Activated T-helper 9 cell treated with anti-CD3 and anti-CD28 coated beads, Interleukin-2, amount 50 U/mL, for 16 hours (primary cell): ENCODE measurements at regions not wholly inside any gene's neighbourhood (a gene's known extent, or its start where the extent isn't known, plus 50 kb on each side); places are given as distances from the start of the nearest gene placed in this dataset.

Experiments used
- DNase-seq: peaks from one replicate; pipeline ENCODE4 v3.0.0-alpha.2; 2020; ENCODE audit warnings: low read depth

DNA sequence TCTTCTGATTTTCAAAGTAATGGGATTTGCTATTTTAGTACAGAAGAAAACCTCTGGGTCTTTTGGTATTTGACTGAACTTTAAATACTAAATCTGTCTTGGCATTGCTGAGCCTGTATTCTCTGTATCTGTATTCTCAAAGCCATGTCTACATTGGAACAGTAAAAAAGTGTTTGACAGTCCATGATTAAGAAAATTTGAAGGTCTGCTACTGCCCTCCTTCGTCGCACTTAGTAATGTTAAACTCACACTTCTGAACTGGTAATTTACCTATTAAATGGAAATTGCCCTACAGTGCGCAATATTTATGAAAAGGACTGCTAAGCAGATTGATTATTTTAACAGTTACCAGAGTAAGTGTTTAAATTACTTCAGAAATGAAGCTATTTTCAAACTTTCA lies 165.7 kb upstream of the SMC2 start:
- no peak for DNase-seq

DNA sequence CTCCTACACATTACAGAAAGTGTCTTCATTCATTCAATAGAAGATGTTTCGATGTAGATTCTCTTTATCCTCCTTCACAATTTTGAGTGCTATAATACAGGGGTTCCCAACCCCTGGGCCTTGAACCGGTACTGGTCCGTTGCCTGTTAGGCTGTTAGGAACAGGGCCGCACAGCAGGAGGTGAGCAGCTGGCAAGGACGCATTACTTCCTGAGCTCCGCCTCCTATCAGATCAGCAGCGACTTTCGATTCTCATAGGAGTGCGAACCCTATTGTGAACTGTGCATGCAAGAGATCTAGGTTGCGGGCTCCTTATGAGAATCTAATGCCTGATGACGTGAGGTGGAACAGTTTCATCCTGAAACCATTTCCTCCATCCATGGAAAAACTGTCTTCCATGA lies 153.0 kb upstream of the SMC2 start:
- DNase-seq: no peak

DNA sequence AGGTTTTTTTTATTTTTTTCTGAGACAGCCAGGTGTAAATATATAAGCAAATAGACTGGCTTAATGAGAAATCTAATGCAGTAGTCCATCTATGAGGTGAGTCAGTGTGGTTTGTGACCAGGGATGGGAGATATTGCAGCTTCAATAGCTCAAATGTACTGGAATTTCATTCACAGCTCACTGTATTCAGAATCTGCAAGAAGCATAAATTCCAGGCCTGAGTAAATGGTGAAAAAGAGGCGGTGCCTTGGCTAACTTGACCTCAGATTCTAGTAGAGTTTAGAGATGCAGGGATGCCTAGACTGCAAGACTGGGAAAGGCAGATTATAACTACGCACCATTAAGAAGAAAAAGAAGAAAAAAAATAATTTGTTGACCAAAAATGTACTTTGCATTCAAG lies 151.9 kb upstream of the SMC2 start:
- no peak for DNase-seq

DNA sequence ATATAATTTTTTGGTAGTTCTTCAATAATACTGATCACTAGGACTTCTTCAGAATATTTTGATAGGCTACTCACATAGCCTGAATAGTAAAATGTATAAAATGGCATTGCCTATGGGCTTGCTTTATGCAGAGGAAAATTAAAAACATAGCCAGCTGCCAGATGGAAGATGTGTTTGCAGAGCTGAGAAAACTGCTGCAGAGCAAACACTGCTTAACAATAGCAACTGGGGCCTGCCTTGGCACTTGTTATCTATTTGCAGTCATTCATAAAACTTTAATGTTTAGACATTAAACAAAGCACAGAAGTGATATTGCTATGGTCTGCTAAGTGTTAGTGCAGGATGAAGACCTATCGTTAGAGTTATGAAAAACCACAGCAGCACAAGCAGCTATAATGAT lies 151.5 kb upstream of the SMC2 start:
- DNase-seq: no peak

DNA sequence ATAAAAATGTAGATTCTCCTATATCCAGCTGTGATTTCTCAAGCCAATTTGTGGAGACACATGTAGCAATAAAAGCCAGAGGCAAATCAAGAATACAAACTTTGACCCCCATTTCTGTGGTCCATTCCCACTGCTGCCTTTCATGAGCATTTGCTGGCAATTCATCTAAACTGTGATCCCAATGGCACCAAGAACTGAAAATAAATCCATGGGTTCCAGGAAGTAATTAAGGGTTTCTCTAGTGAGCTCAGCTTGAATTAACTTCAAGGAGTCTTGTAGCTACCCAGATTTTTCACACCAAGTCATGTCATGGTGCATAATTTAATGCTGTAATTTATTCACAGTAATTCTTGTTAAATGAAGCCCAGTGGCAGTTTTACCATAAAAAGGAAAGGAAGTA lies 145.0 kb upstream of the SMC2 start:
- no peak for DNase-seq

DNA sequence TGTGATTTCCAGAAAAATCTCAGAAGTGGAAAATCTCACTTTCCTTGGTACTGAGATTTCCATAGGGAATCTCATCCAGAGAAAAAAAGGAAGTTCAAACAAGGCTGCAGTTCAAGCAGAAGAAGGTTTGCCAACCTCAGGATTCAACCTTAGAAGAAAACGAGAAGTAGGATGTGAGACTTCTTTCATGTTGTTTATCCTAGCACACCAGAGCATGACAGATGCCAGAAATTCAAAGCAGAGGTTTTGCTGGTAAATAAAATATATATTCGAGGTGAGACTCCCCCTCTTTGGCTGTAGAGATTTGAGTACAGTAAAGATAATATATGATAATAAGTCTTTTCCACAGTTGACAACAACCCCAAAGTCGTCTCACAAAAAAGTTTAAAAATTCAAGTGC lies 116.9 kb upstream of the SMC2 start:
- no peak for DNase-seq

DNA sequence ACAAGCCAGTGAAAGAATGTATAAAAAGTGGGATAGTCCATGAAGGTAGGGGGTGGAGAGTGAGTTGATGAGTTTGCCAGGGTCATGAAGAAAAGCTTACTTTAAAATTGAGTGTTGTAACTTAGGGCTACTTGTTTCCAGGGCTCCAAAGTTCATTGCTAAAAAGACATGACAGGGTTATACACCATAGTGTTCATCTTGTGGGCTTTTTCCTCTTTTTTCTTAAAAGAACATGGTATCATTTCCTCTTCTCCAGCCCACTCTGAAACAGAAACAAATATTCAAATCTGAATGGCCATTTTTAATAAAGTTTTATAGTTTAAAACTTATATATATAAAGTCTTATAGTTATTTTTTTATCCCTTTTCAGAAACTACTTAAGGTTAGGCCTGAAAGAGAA lies 115.7 kb upstream of the SMC2 start:
- DNase-seq: no peak

DNA sequence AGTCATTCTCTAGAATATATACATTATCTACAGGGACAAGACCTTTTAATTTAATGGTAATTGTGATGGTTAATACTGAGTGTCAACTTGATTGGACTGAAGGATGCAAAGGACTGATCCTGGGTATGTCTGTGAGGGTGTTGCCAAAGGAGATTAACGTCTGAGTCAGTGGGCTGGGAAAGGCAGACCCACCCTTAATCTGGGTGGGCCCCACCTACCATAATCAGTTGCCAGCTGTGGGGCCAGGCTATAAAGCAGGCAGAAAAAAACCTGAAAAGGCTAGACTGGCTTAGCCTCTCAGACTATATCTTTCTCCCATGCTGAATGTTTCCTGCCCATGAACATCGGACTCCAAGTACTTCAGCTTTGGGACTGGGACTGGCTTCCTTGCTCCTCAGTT lies 112.2 kb upstream of the SMC2 start:
- no peak for DNase-seq

DNA sequence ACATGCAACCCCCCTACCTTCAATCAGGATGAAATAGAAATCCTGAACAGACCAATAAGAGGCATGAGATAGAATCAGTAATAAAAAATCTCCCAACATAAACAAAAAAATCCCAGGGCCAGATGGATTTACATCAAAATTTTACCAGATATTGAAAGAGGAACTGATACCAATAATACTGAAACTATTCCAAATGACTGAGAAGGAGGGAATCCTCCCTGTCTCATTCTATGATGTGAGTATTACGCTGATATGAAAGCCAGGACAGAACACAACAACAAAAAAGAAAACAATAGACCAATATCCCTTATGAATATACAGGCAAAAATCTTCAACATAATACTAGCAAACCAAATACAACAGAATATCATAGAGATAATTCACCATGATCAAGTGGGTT lies 109.0 kb upstream of the SMC2 start:
- no peak for DNase-seq

DNA sequence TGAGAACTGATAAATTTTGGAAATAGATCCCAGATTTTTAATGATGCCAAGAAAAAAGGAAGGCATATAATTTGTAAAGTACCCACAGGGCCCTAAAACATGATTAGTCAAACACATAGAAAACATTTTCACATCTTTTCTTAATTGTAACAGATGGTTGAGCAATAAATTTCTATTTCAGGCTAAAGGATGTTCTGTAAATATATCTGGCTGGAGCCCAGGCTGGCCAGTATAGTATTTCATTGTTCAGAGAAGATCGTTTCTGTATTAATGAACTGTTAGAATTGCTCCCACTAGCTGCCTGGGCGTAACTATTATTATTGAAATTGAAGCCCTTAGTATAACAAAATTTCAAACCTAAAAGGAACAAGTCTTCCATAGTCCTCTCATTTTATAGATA lies 105.3 kb upstream of the SMC2 start:
- no peak for DNase-seq

DNA sequence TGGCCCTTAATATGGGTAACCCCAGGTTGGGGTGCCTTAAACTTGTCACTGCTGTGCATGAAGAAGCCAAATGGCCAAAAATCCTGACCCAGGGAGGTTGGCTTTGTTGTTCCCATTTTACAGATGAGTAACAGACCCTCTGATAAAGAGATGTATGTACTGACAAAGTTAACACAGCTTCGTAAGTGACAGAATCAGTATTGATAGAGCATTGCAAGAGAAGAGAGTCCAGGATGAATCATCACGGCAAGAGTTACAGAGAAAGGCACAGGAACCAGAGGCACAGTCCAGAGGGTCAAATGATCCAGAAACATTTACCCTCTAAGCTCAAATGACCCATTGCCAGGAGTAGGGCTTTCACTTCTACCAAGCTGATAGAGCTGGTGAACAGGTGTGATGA lies 103.8 kb upstream of the SMC2 start:
- no peak for DNase-seq

DNA sequence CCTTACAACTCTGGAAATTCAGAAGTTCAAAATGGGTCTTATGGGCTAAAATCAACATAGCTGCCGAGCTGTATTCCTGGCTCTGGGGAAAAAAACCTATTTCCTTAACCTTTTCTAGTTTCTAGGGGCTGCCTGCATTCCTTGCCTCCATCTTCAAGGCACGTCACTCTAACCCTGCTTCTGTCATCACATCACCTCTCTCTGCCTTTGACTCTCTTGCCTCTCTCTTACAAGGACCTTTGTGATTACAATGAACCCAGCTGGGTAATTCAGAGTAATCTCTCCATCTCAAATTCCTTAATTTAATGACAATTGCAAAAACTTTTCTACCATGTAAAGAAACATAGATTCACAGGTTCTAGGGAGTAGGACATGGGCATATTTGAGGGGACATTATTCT lies 103.1 kb upstream of the SMC2 start:
- no peak for DNase-seq

DNA sequence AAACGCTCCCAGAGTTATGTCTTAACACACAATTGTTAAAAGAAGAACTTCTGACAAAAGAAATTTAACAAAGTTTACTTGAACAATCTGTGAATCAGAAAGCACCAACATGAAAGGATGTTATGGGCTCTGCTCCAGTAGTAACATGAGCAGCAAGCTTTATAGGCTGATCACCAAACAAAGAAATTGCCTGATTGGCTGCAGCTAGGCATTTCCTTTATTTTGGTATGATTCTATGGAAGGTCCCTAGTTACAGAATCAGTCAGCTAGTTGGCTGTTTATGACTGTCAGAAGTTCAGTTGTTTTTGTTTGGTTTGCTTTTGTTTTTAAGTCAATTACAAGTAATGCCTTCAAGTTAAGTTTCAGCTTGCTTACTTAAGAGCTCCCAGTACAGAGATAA lies 102.4 kb upstream of the SMC2 start:
- no peak for DNase-seq

DNA sequence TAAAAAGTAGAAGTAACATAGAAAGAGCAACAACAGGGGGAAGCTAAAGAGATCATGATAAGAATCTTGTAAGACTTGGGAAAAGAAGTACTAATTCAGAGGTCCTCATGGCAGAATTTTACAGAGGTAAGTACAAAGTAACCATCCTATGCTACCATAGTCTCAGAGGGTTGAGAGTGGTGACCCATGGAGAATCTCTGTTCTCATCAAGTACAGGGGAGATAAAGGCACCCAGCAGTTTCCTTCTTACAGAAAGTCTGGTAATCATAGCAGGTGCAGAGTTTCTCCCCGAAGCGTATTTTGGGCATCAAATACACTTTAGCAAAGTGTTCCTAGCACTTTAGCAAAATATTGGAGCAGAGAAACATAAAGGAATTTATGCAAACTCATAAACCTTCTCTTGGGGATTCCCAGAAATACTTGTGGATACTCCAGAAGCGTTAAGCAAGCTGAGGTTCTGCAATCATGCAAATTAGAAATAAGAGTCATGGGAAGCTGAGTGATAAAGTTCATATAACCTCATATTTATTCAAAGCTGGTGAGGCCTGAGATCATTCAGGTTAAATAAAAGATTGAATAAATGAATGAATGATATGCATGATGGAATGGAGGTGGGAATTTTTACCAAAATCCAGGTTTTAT lies 101.0 kb upstream of the SMC2 start:
- no peak for DNase-seq

DNA sequence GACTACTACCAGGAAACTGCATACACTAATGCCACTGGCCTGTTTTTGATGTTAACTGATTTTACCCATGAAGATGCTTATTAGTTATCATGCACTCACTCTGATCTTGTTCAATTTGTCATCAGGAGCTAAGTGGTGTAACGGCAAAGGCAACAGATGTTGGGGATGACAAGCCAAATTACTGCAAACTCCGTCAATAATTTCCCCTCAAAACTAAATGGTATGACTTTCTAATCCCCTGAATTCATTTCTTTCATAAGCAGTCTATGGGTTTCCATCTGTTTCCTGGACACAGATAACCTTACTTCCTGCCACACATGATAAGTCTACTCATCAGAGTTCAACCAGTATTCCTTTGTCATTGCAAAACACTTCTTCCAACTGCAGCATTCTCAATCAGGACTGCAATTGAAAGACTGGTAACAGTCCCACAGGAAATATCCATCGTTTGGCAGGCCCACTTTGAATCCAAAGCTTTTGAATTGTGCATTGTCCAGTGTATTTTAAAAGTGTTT lies 96.2 kb upstream of the SMC2 start:
- DNase-seq: no peak

DNA sequence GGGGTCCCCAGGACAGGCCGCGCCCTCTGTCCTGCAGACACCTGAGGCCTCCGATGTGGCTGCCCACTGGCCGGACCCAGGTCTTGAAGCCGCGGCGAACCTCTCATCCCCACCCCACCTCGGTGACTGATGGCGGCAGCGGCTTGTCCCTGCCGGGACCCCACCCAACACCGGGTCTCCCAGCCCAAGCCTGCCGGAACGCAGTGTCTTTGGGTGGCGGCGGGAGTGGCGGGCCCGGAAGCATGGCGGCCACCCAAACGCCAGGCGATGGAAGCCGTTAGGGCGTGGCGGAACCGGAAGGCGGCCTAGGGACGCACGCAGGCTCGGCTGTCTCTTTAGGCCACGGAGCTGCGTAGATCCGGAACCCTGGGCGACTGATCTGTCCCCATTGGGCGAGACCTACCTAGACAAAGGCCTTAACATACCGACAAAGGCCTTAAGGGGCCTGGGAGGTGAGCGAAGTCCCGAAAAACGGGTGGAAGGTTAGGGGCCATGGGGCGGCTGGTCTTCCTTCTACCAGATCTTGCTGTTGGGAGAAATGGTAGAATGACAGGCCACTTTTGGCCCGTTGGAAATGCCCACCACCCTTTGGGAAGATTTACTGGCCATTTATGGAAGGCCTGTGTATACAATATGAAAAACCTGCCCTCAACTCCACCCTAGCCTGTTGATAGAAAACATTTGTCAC lies 94.6 kb upstream of the SMC2 start:
- no peak for DNase-seq

DNA sequence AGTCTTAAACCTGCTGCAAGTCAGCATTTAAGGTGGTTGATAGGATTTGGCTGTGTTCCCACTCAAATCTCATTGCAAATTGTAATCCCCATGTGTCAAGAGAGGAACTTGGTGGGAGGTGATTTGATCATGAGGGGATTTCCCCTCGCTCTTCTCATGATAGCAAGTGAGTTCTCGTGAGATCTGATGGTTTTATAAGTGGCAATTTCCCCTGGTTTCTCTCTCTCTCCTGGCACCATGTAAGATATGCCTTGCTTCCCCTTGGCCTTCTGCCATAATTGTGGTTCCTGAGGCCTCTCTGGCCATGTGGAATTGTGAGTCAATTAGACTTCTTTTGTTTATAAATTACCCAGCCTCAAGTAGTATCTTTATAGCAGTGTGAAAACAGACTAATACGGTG lies 84.3 kb upstream of the SMC2 start:
- DNase-seq: no peak

DNA sequence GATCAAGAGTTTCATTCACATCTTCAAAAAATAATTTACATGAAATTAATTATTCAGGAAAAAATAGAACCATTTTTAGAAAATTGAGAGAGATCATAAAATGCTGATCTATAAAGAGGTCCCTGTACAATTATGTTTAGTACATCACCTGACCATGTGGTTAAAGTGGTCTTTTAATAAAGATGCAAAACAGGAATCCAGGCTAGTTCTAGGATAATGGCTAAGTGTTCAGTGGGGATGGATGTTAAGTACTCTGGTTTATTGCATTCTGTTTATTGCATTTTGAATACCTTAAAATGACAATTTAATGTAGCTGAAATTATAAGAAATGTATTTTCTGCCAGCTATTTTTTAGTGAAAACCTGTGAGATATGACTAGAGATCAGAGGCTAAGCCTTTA lies 72.0 kb upstream of the SMC2 start:
- DNase-seq: no peak

DNA sequence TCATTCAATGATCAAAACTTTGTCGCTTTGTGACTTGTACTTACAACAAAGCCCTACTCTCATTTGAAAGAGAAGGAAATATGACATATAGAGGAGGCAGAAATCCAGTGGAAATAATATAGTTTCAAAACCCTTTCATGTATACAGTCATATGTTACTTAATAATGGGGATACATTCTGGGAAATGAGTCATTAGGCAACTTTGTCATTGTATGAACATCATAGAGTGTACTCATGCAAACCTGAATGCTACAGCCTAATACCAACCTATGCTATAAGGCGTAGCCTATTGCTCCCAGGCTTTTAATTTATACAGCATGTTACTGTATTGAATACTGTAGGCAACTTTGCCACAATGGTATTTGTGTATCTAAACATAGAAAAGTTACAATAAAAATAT lies 69.0 kb upstream of the SMC2 start:
- no peak for DNase-seq

DNA sequence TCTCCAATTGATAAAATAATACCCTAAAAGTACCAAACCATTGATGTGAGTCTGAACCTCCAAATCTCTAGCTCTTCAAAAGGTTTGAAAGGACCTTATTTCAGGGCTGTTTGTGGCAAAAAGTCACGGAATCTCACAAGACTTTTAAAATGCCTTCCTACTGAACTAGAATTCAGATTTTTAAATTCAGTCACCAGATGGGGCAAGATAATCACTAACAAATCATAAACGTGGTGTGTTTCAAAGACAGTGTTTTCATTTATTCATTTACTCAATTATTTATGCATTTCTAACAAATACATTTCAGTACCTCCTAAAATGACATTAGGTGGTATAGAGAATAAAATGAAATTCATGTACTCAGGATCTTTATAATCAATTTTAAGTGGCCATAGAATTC lies 68.2 kb upstream of the SMC2 start:
- DNase-seq: no peak

DNA sequence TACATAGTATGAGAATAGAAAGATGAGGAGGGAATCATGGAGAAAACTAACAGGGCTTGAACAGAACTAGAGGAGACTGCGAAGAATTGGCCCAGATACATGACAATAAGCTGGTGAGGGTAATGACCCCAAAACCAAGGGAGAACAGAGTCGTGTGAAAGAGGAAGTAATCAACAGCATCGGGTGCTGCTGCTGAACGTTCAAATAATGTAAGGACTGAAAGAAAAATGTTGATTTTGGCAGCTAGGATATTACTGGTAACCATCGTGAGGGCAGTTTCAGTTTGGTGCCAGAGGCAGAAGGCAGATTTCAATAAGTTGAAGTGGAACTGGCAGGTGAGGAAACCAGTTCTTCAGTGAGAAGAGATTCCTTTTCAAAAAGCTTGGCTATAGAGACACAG lies 66.8 kb upstream of the SMC2 start:
- no peak for DNase-seq

DNA sequence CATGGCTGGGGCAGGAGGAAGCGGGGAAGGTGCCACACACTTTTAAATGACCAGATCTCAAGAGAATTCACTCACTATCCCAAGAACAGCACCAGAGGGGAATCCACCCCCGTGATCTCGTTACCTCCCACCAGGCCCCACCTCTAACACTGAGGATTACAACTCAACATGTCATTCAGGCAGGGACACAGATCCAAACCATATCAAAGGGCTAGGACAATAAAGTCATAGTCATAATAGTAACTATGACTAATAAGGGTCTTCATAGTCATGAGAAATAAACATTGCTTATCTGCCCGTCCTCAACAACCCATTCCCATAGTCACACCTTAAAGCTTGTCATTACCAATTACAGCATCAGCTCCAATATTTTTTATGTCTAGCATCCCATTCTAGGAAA lies 65.3 kb upstream of the SMC2 start:
- DNase-seq: peak; percentile 0
